ENCODE measurements at regions not wholly inside any gene's neighbourhood (a gene's known extent, or its start where the extent isn't known, plus 50 kb on each side); places are given as distances from the start of the nearest gene placed in this dataset.

DNA sequence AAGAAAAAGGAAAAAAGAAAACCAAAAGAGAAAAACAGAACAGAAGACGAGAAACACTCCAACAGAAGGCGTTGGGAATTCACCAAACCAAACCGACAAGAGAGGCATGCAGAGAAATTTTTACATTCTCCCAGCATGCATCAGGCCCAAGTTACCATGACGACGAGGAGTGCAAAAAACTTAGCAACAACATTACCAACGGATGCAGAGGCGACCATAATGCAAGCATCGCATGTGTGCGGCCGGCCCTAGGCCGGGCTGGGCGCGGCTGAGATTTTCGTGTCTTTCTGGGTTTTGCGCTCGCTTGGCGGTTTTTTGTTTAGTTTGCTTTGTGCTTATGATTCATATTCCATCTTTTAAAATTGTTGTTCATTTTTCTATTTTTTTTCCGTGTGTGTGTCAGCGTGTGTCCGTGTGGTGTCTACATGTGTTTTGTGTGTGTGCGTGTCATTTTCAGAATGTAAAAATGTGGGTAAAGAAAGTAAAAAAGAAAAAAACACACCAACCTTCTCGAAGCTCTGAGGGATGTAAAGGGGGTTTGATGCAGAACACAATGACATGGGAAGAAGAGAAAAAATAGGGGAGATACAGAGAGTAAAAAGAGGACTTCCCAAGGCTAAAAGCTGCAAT lies 84.9 kb downstream of the PTPRS start:
- Histone ChIP-seq H3K9me2 (no peaks in the 10 kb centered on the region), H3K27me3 (ENCODE audit: insufficient read depth) (no peaks in the 10 kb centered on the region), H3K9ac (no peak overlapping the region), H3K27ac (ENCODE audit: low read depth in 2 of 2, low read length in 1 of 2) (no peak overlapping the region), H3F3A (replicated peaks; ENCODE audit: insufficient read depth) (no peaks in the 10 kb centered on the region), H4K20me1 (ENCODE audit: insufficient read depth) (no peaks in the 10 kb centered on the region), H3K4me1 (ENCODE audit: control insufficient read depth in 1 of 2, insufficient read depth in 2 of 2, low read depth in 1 of 2, low read length in 1 of 2) (no peaks in the 10 kb centered on the region), H3K79me2 (ENCODE audit: insufficient read depth) (no peaks in the 10 kb centered on the region), H2AFZ (ENCODE audit: low read depth) (no peak overlapping the region), H3K4me3 (ENCODE audit: low read depth in 2 of 2, low read length in 1 of 2) (no peak overlapping the region; a peak in 1 of 4 replicates), H3K4me2 (no peak overlapping the region), H3K36me3 (replicated peaks in 1 of 2; ENCODE audit: control insufficient read depth in 1 of 2, insufficient read depth in 2 of 2, low read length in 1 of 2) (peaks cover 48 to 60% of the 10 kb centered on the region in 2 experiments), H3K9me3 (0 out of 2 replicates have a peak, but pooled peaks cover 4% of the 10 kb centered on the region)
- no peak for DNase-seq
- TF ChIP-seq RAD21 (IDR thresholded peaks at IDR 0.05; ENCODE audit: low read length): no peak
- TF ChIP-seq GATA2 (CRISPR knock-in tag; IDR thresholded peaks at IDR 0.05): no peak
- TF ChIP-seq TEAD4 (IDR thresholded peaks at IDR 0.05; ENCODE audit: borderline replicate concordance, insufficient read depth): no peak
- no peak for TF ChIP-seq EZH2phosphoT487 (IDR thresholded peaks at IDR 0.05; ENCODE audit: borderline replicate concordance, low read depth)
- no peak for TF ChIP-seq MXI1 (IDR thresholded peaks at IDR 0.05; ENCODE audit: low read depth, low read length)
- TF ChIP-seq MAX (IDR thresholded peaks at IDR 0.05; ENCODE audit: low read depth): no peak
- TF ChIP-seq RFX5 (IDR thresholded peaks at IDR 0.05; ENCODE audit: low read length): no peak
- TF ChIP-seq FOSL2 (IDR thresholded peaks at IDR 0.05; ENCODE audit: borderline replicate concordance, low read depth): no peak
- TF ChIP-seq ELF1 (IDR thresholded peaks at IDR 0.05): no peak
- no peak for TF ChIP-seq SIN3A (IDR thresholded peaks at IDR 0.05; ENCODE audit: borderline replicate concordance, low read depth, low read length)
- no peak for TF ChIP-seq USF2 (IDR thresholded peaks at IDR 0.05; ENCODE audit: borderline replicate concordance, low read depth, low read length)
- no peak for TF ChIP-seq USF1 (IDR thresholded peaks at IDR 0.05; ENCODE audit: borderline replicate concordance, low read depth)
- no peak for TF ChIP-seq TCF12 (IDR thresholded peaks at IDR 0.05)
- no peak for TF ChIP-seq NRF1 (IDR thresholded peaks at IDR 0.05; ENCODE audit: low read depth, low read length)
- no peak for TF ChIP-seq JUND (IDR thresholded peaks at IDR 0.05)
- TF ChIP-seq MEF2A (IDR thresholded peaks at IDR 0.05; ENCODE audit: borderline replicate concordance, low read depth): no peak
- ChIA-PET CTCF (no interaction called here), POLR2A (no interaction called here)
- 94% methylated on average over 22 of the region's 22 CpGs for WGBS (ENCODE audit: low lambda C conversion rate)

DNA sequence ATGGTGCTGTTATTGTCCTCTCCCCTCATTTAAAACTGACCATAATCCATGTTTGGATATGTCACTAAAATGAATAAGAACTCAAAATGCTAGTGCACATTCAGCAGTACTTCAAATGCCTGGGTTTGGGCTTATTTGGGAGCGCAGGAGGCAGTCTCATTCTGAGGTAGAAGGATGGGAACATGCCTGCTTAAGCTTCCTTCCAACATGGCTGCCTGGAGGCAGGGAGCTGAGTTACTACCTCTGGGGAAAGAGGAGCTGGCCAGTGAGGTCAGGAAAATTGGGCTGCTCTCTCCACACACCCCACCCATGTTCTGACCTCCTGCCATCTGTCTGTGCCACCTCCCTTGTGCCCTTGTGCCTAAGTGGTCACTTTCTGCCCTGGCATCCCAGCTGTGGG lies 85.7 kb downstream of the PTPRS start:
- Histone ChIP-seq H3F3A (replicated peaks; ENCODE audit: insufficient read depth) (no peaks in the 10 kb centered on the region), H3K27ac (ENCODE audit: low read depth in 2 of 2, low read length in 1 of 2) (no peak overlapping the region), H3K4me2 (no peak overlapping the region), H4K20me1 (ENCODE audit: insufficient read depth) (no peaks in the 10 kb centered on the region), H2AFZ (ENCODE audit: low read depth) (no peak overlapping the region), H3K9me3 (0 out of 2 replicates have a peak, but pooled peaks cover 4% of the 10 kb centered on the region), H3K36me3 (replicated peaks in 1 of 2; ENCODE audit: control insufficient read depth in 1 of 2, insufficient read depth in 2 of 2, low read length in 1 of 2) (peaks cover 46 to 61% of the 10 kb centered on the region in 2 experiments), H3K79me2 (ENCODE audit: insufficient read depth) (no peaks in the 10 kb centered on the region), H3K9ac (no peak overlapping the region), H3K9me2 (no peaks in the 10 kb centered on the region), H3K4me3 (ENCODE audit: low read depth in 2 of 2, low read length in 1 of 2) (no peak overlapping the region; a peak in 1 of 4 replicates), H3K27me3 (ENCODE audit: insufficient read depth) (no peaks in the 10 kb centered on the region), H3K4me1 (ENCODE audit: control insufficient read depth in 1 of 2, insufficient read depth in 2 of 2, low read depth in 1 of 2, low read length in 1 of 2) (no peaks in the 10 kb centered on the region)
- no peak for TF ChIP-seq TEAD4 (IDR thresholded peaks at IDR 0.05; ENCODE audit: borderline replicate concordance, insufficient read depth)
- no peak for TF ChIP-seq POLR2AphosphoS5 (IDR thresholded peaks at IDR 0.05; ENCODE audit: low read depth, low read length)
- TF ChIP-seq USF1 (IDR thresholded peaks at IDR 0.05; ENCODE audit: borderline replicate concordance, low read depth): no peak
- TF ChIP-seq RXRA (IDR thresholded peaks at IDR 0.05; ENCODE audit: borderline replicate concordance, low read depth): no peak
- TF ChIP-seq FOXJ3 (CRISPR knock-in tag; IDR thresholded peaks at IDR 0.05): no peak
- TF ChIP-seq GATA2 (CRISPR knock-in tag; IDR thresholded peaks at IDR 0.05): no peak
- TF ChIP-seq EZH2phosphoT487 (IDR thresholded peaks at IDR 0.05; ENCODE audit: borderline replicate concordance, low read depth): no peak
- TF ChIP-seq IRF3 (IDR thresholded peaks at IDR 0.05; ENCODE audit: low read depth, low read length): no peak
- no peak for TF ChIP-seq RFX5 (IDR thresholded peaks at IDR 0.05; ENCODE audit: low read length)
- no peak for TF ChIP-seq MXI1 (IDR thresholded peaks at IDR 0.05; ENCODE audit: low read depth, low read length)
- no peak for TF ChIP-seq TAF1 (IDR thresholded peaks at IDR 0.05; ENCODE audit: borderline replicate concordance, low read depth, low read length)
- TF ChIP-seq NFIC (IDR thresholded peaks at IDR 0.05; ENCODE audit: borderline replicate concordance): no peak
- TF ChIP-seq YY1 (IDR thresholded peaks at IDR 0.05; ENCODE audit: low read depth): no peak
- ChIA-PET CTCF (no interaction called here), POLR2A (no interaction called here)
- DNase-seq: no peak
- WGBS (ENCODE audit: low lambda C conversion rate): 90% methylated on average over 1 of the region's 1 CpG

Data from SK-N-SH (cell line).